ENCODE measurements at regions not wholly inside any gene's neighbourhood (a gene's known extent, or its start where the extent isn't known, plus 50 kb on each side); places are given as distances from the start of the nearest gene placed in this dataset.

DNA sequence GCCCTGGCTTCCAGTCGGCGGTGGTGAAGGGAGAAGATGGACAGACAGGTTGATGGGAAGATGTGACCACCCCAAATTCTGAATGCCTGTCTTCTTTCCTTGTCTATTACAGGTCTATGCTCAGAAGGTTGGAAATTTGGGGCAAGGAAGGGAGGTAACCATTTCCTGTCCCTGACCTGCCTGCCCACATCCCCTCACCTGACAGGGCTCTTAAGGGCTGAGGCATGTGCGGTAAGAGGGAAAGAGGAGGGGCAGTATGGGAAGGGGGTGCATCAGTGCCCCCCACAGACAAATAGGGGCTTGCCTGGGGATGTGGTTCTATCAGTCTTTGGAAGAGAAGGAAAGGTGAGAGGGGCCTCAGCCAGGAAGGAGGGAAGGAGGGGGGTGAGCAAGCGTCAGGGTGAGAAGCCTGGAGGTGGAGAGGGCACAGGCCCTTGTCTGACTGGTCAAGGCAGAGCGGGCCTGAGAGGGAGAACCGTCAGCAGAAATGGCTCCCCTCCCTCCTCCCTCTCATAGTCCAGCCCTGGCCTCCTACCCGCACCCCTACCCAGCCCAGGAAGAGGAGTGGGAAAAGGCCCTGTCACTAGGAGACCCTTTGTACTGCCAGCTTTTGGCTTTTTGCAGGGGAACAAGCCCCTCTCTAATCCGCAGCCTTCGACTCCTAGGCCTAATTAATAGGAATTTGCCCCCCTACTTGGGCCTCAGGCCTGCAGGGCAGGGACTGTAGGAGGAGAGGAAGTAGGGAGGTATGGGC lies 104.4 kb upstream of the FOXP4 start:
- Histone ChIP-seq H2AFZ (ENCODE audit: low read depth, low read length) (no peak overlapping the region), H3K27me3 (ENCODE audit: low read depth, low read length) (0 out of 2 replicates have a peak, but pooled peaks cover 6% of the 10 kb centered on the region), H3K4me1 (ENCODE audit: low read length) (peaks cover 20% of the 10 kb centered on the region), H3K4me2 (ENCODE audit: low read length) (no peak overlapping the region), H3K79me2 (ENCODE audit: low read length) (no peaks in the 10 kb centered on the region), H3K27ac (ENCODE audit: low read length) (no peak overlapping the region), H3K9ac (ENCODE audit: low read length) (no peak overlapping the region), H3K36me3 (replicated peaks; ENCODE audit: low read depth, low read length) (no peaks in the 10 kb centered on the region), H3K4me3 (ENCODE audit: low read length) (no peak overlapping the region), H3K9me3 (ENCODE audit: insufficient read depth, low read length) (no peaks in the 10 kb centered on the region), H4K20me1 (ENCODE audit: insufficient read depth, low read length) (no peaks in the 10 kb centered on the region)
- TF ChIP-seq EZH2phosphoT487 (IDR thresholded peaks at IDR 0.05; ENCODE audit: low read depth) = no peak
- TF ChIP-seq, protein P1, sequence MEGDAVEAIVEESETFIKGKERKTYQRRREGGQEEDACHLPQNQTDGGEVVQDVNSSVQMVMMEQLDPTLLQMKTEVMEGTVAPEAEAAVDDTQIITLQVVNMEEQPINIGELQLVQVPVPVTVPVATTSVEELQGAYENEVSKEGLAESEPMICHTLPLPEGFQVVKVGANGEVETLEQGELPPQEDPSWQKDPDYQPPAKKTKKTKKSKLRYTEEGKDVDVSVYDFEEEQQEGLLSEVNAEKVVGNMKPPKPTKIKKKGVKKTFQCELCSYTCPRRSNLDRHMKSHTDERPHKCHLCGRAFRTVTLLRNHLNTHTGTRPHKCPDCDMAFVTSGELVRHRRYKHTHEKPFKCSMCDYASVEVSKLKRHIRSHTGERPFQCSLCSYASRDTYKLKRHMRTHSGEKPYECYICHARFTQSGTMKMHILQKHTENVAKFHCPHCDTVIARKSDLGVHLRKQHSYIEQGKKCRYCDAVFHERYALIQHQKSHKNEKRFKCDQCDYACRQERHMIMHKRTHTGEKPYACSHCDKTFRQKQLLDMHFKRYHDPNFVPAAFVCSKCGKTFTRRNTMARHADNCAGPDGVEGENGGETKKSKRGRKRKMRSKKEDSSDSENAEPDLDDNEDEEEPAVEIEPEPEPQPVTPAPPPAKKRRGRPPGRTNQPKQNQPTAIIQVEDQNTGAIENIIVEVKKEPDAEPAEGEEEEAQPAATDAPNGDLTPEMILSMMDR (IDR thresholded peaks at IDR 0.05; ENCODE audit: low read depth, low read length) = no peak

DNA sequence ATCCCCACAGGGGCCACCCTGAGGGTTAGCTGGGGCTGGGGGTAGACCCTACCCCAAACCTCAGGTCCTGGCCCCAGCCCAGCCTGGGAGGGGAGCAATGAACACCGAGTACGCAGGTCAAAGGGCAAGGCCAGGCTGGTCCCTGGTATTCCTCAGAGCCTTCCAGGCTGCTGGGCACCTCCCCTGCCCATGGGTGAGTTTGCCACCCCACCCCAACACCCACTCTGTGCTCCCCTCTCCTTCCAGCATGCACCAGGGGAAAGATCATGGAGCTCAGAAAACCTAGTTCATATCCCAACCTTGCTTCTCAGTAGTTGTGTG lies 103.9 kb upstream of the FOXP4 start:
- no peak overlapping the region for H3K4me2 ChIP-seq (ENCODE audit: low read length)
- H3K9me3 ChIP-seq (ENCODE audit: insufficient read depth, low read length) = no peaks in the 10 kb centered on the region
- H3K27ac ChIP-seq (ENCODE audit: low read length) = no peak overlapping the region
- no peaks in the 10 kb centered on the region for H3K36me3 ChIP-seq (replicated peaks; ENCODE audit: low read depth, low read length)
- TF ChIP-seq EZH2phosphoT487 (IDR thresholded peaks at IDR 0.05; ENCODE audit: low read depth) = no peak
- TF ChIP-seq, protein P1 (IDR thresholded peaks at IDR 0.05; ENCODE audit: low read depth, low read length) = no peak
- H3K4me3 ChIP-seq (ENCODE audit: low read length) = no peak overlapping the region
- H4K20me1 ChIP-seq (ENCODE audit: insufficient read depth, low read length) = no peaks in the 10 kb centered on the region
- H2AFZ ChIP-seq (ENCODE audit: low read depth, low read length) = no peak overlapping the region
- H3K79me2 ChIP-seq (ENCODE audit: low read length) = no peaks in the 10 kb centered on the region
- H3K4me1 ChIP-seq (ENCODE audit: low read length) = peaks cover 20% of the 10 kb centered on the region
- H3K9ac ChIP-seq (ENCODE audit: low read length) = no peak overlapping the region
- 0 out of 2 replicates have a peak, but pooled peaks cover 6% of the 10 kb centered on the region for H3K27me3 ChIP-seq (ENCODE audit: low read depth, low read length)

DNA sequence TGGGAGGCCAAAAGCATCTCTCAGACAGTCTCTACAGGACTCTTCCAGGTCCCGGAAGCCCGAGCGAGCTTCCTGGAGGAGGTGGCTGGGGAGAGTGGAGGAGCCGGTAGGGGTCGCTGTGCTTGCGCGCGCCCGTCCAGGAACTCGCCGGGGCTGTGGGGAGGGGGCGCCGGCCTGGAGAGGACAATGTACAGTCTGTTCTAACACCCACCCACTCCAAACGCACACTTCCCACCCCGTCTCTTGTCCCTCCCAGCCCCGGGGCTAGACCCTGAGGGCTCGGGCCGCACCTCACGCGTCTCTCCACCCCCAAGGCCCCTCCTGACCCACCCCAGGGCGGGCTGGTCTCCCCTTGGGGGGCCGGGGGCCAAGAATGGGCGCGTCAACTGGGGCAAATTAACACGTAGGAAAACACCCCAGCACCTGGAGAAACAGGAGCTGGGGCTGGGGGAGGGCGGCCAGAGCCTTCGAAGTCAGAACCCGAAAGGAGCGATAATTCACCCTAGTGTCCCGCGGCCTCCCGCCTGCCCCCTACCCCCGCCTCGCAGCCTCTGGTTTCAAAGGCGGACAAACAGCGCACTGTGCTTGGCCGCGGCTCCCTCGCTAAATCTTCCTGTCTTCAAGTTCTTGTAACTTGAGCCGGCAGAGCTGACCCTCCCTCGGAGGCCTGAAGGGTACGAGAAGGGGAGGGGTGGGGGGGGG lies 103.2 kb upstream of the FOXP4 start:
- no peak overlapping the region for H2AFZ ChIP-seq (ENCODE audit: low read depth, low read length)
- H3K27ac ChIP-seq (ENCODE audit: low read length) = no peak overlapping the region
- 0 out of 2 replicates have a peak, but pooled peaks cover 3% of the 10 kb centered on the region for H3K27me3 ChIP-seq (ENCODE audit: low read depth, low read length)
- no peak overlapping the region for H3K4me2 ChIP-seq (ENCODE audit: low read length)
- no peaks in the 10 kb centered on the region for H4K20me1 ChIP-seq (ENCODE audit: insufficient read depth, low read length)
- H3K4me1 ChIP-seq (ENCODE audit: low read length) = peaks cover 20% of the 10 kb centered on the region
- H3K36me3 ChIP-seq (replicated peaks; ENCODE audit: low read depth, low read length) = no peaks in the 10 kb centered on the region
- H3K9me3 ChIP-seq (ENCODE audit: insufficient read depth, low read length) = no peaks in the 10 kb centered on the region
- H3K4me3 ChIP-seq (ENCODE audit: low read length) = no peak overlapping the region
- TF ChIP-seq, protein P1 (IDR thresholded peaks at IDR 0.05; ENCODE audit: low read depth, low read length) = no peak; the same call in 1 of the 2 replicates
- no peak for TF ChIP-seq EZH2phosphoT487 (IDR thresholded peaks at IDR 0.05; ENCODE audit: low read depth)
- H3K9ac ChIP-seq (ENCODE audit: low read length) = no peak overlapping the region
- H3K79me2 ChIP-seq (ENCODE audit: low read length) = no peaks in the 10 kb centered on the region

Data from OCI-LY3 (cell line).